Activated naive CD4-positive, alpha-beta T cell treated with anti-CD3 and anti-CD28 coated beads, Interleukin-2, amount 10 ng/mL, durations not matched to agents 7 days and 5 days (primary cell): ENCODE measurements at regions not wholly inside any gene's neighbourhood (a gene's known extent, or its start where the extent isn't known, plus 50 kb on each side); places are given as distances from the start of the nearest gene placed in this dataset.

Experiments
- CTCF ChIA-PET: fragments of 350-600 bp; sonication (Branson Sonifier 250); formaldehyde crosslinking; loops from one replicate; lab custom pipeline; 2021; ENCODE audit warnings: antibody characterized with exemption; lab: Charles Lee
- DNase-seq: peaks from one replicate; pipeline ENCODE4 v3.0.0-alpha.2; 2020
- H3K27ac Mint-ChIP-seq: one replicate; pipeline ENCODE4 v1.8.0; 2021; ENCODE audit warnings: mild to moderate bottlenecking, moderate library complexity, mixed read lengths
- H3K27me3 Mint-ChIP-seq: one replicate; pipeline ENCODE4 v1.8.0; 2021; ENCODE audit warnings: mild to moderate bottlenecking, mixed read lengths
- H3K36me3 Mint-ChIP-seq: one replicate; pipeline ENCODE4 v1.8.0; 2021; ENCODE audit warnings: mixed read lengths
- H3K4me1 Mint-ChIP-seq: one replicate; pipeline ENCODE4 v1.8.0; 2021; ENCODE audit warnings: mixed read lengths
- H3K4me3 Mint-ChIP-seq: one replicate; pipeline ENCODE4 v1.8.0; 2021; ENCODE audit warnings: mild to moderate bottlenecking, moderate library complexity, mixed read lengths
- H3K9me3 Mint-ChIP-seq: one replicate; pipeline ENCODE4 v1.8.0; 2021; ENCODE audit warnings: mixed read lengths

GRCh38 chr5:73319036-73319435, 129.5 kb downstream of the FOXD1 start:
- Mint-ChIP-seq H3K9me3 (no peaks in the 10 kb centered on the region), H3K27ac (no peak overlapping the region), H3K4me1 (no peaks in the 10 kb centered on the region), H3K4me3 (no peak overlapping the region), H3K36me3 (no peaks in the 10 kb centered on the region), H3K27me3 (peaks cover 40% of the 10 kb centered on the region)
- no peak for DNase-seq
- CTCF ChIA-PET: no interaction called here

- H3K27ac Mint-ChIP-seq: no peak overlapping the region
- H3K9me3 Mint-ChIP-seq: no peaks in the 10 kb centered on the region
- peaks cover 43% of the 10 kb centered on the region for H3K27me3 Mint-ChIP-seq
- no peak for DNase-seq
- CTCF ChIA-PET: no interaction called here
- no peaks in the 10 kb centered on the region for H3K4me1 Mint-ChIP-seq
- no peaks in the 10 kb centered on the region for H3K36me3 Mint-ChIP-seq
- H3K4me3 Mint-ChIP-seq: no peak overlapping the region
These were observed 130.3 kb downstream of the FOXD1 start for GRCh38 chr5:73318308-73318719.

- CTCF ChIA-PET: no interaction called here
- H3K27me3 Mint-ChIP-seq: peaks cover 49% of the 10 kb centered on the region
- no peaks in the 10 kb centered on the region for H3K9me3 Mint-ChIP-seq
- H3K4me3 Mint-ChIP-seq: no peak overlapping the region
- DNase-seq: no peak
- H3K36me3 Mint-ChIP-seq: no peaks in the 10 kb centered on the region
- no peak overlapping the region for H3K27ac Mint-ChIP-seq
- no peaks in the 10 kb centered on the region for H3K4me1 Mint-ChIP-seq
These were observed 131.1 kb downstream of the FOXD1 start for GRCh38 chr5:73317523-73317922.

- no peak overlapping the region for H3K27ac Mint-ChIP-seq
- H3K4me1 Mint-ChIP-seq: no peaks in the 10 kb centered on the region
- CTCF ChIA-PET: interaction anchor here (0.6 kb wide), 1 partner anchor 22 kb away, joined by 3 read pairs; no protein-coding TSS in a partner anchor
- H3K4me3 Mint-ChIP-seq: no peak overlapping the region
- DNase-seq: no peak
- H3K27me3 Mint-ChIP-seq: peaks cover 65% of the 10 kb centered on the region
- H3K9me3 Mint-ChIP-seq: no peaks in the 10 kb centered on the region
- no peaks in the 10 kb centered on the region for H3K36me3 Mint-ChIP-seq
These were observed 134.0 kb downstream of the FOXD1 start for GRCh38 chr5:73314395-73315257.

- Mint-ChIP-seq H3K9me3 (no peaks in the 10 kb centered on the region), H3K27me3 (peaks cover 73% of the 10 kb centered on the region), H3K4me3 (no peak overlapping the region), H3K4me1 (no peaks in the 10 kb centered on the region), H3K27ac (no peak overlapping the region), H3K36me3 (no peaks in the 10 kb centered on the region)
- CTCF ChIA-PET: interaction anchor here (1.1 to 1.6 kb wide), 2 partner anchors 74 to 138 kb away, joined by 3 to 5 read pairs; no protein-coding TSS in a partner anchor
- DNase-seq: no peak
These were observed 135.6 kb downstream of the FOXD1 start for GRCh38 chr5:73312872-73313510.

- CTCF ChIA-PET: interaction anchor here (1.1 to 1.6 kb wide), 2 partner anchors 75 to 139 kb away, joined by 3 to 5 read pairs; no protein-coding TSS in a partner anchor
- Mint-ChIP-seq H3K27ac (no peak overlapping the region), H3K9me3 (no peaks in the 10 kb centered on the region), H3K4me3 (no peak overlapping the region), H3K4me1 (no peaks in the 10 kb centered on the region), H3K27me3 (peaks cover 79% of the 10 kb centered on the region), H3K36me3 (no peaks in the 10 kb centered on the region)
- peak; percentile 41 for DNase-seq
These were observed 136.3 kb downstream of the FOXD1 start for GRCh38 chr5:73312146-73312871.

GRCh38 chr5:73311291-73312110, 137.1 kb downstream of the FOXD1 start:
- H3K36me3 Mint-ChIP-seq: no peaks in the 10 kb centered on the region
- H3K27ac Mint-ChIP-seq: no peak overlapping the region
- no peaks in the 10 kb centered on the region for H3K9me3 Mint-ChIP-seq
- CTCF ChIA-PET: interaction anchor here (0.5 to 1.6 kb wide), 2 partner anchors 76 to 88 kb away, joined by 3 read pairs; no protein-coding TSS in a partner anchor
- H3K4me1 Mint-ChIP-seq: no peaks in the 10 kb centered on the region
- DNase-seq: no peak
- peaks cover 80% of the 10 kb centered on the region for H3K27me3 Mint-ChIP-seq
- H3K4me3 Mint-ChIP-seq: no peak overlapping the region

- DNase-seq: no peak
- CTCF ChIA-PET: no interaction called here
These were observed 134.8 kb downstream of the TMEM174 start for GRCh38 chr5:73307645-73308355.

GRCh38 chr5:73306741-73307275, 133.8 kb downstream of the TMEM174 start:
- no peak for DNase-seq
- Mint-ChIP-seq H3K27ac (peak overlapping the region; percentile 39), H3K4me3 (no peak overlapping the region), H3K9me3 (no peaks in the 10 kb centered on the region), H3K4me1 (no peaks in the 10 kb centered on the region), H3K36me3 (peaks cover 2% of the 10 kb centered on the region), H3K27me3 (peaks cover 91% of the 10 kb centered on the region)
- CTCF ChIA-PET: no interaction called here

More at GRCh38 chr5:73307645-73308355, 134.8 kb downstream of the TMEM174 start:
- no peaks in the 10 kb centered on the region for H3K4me1 Mint-ChIP-seq
- no peak overlapping the region for H3K4me3 Mint-ChIP-seq
- H3K27ac Mint-ChIP-seq: no peak overlapping the region
- H3K27me3 Mint-ChIP-seq: peaks cover 91% of the 10 kb centered on the region
- peaks cover 1% of the 10 kb centered on the region for H3K36me3 Mint-ChIP-seq
- no peaks in the 10 kb centered on the region for H3K9me3 Mint-ChIP-seq

GRCh38 chr5:73306078-73306719, 133.2 kb downstream of the TMEM174 start:
- no peak for DNase-seq
- Mint-ChIP-seq H3K4me3 (no peak overlapping the region), H3K27ac (peak overlapping the region; percentile 29), H3K36me3 (peaks cover 2% of the 10 kb centered on the region), H3K4me1 (no peaks in the 10 kb centered on the region), H3K27me3 (peaks cover 91% of the 10 kb centered on the region), H3K9me3 (no peaks in the 10 kb centered on the region)
- CTCF ChIA-PET: no interaction called here

GRCh38 chr5:73305386-73305785, 132.4 kb downstream of the TMEM174 start:
- peaks cover 91% of the 10 kb centered on the region for H3K27me3 Mint-ChIP-seq
- H3K27ac Mint-ChIP-seq: no peak overlapping the region
- CTCF ChIA-PET: no interaction called here
- H3K4me1 Mint-ChIP-seq: no peaks in the 10 kb centered on the region
- H3K4me3 Mint-ChIP-seq: no peak overlapping the region
- peaks cover 2% of the 10 kb centered on the region for H3K36me3 Mint-ChIP-seq
- H3K9me3 Mint-ChIP-seq: no peaks in the 10 kb centered on the region
- no peak for DNase-seq

- DNase-seq: no peak
- CTCF ChIA-PET: interaction anchor here (0.6 to 0.8 kb wide), 2 partner anchors 73 to 597 kb away, joined by 3 read pairs; no protein-coding TSS in a partner anchor
- no peak overlapping the region for H3K27ac Mint-ChIP-seq
- H3K4me3 Mint-ChIP-seq: no peak overlapping the region
- no peaks in the 10 kb centered on the region for H3K4me1 Mint-ChIP-seq
- peaks cover 91% of the 10 kb centered on the region for H3K27me3 Mint-ChIP-seq
- H3K36me3 Mint-ChIP-seq: peaks cover 2% of the 10 kb centered on the region
- H3K9me3 Mint-ChIP-seq: no peaks in the 10 kb centered on the region
These were observed 131.4 kb downstream of the TMEM174 start for GRCh38 chr5:73304381-73304780.
